CD4-positive, alpha-beta memory T cell (primary cell): ENCODE measurements at regions not wholly inside any gene's neighbourhood (a gene's known extent, or its start where the extent isn't known, plus 50 kb on each side); places are given as distances from the start of the nearest gene placed in this dataset.

Source experiments
- CTCF ChIA-PET: fragments of 350-600 bp; sonication (Branson Sonifier 250); formaldehyde crosslinking; loops from one replicate; lab custom pipeline; 2021; ENCODE audit warnings: inconsistent platforms; ENCODE audit not compliant: partially characterized antibody; lab: Charles Lee
- POLR2A ChIA-PET: fragments of 350-600 bp; sonication (Branson Sonifier 250); formaldehyde crosslinking; loops from one replicate; lab custom pipeline; 2021; ENCODE audit not compliant: partially characterized antibody; lab: Charles Lee
- DNase-seq, 5 donors: peaks; one replicate each; pipeline versions ENCODE4 v3.0.0 to v3.0.0-alpha.2; 2020 to 2022; ENCODE audit warnings: mixed read lengths in 1 of 5
- H3K27ac ChIP-seq: one replicate; pipeline ENCODE4 v1.7.0; 2013; ENCODE audit warnings: low read depth, low read length
- H3K27me3 ChIP-seq: 2 replicates; pipeline ENCODE4 v1.7.0; 2013; ENCODE audit warnings: mild to moderate bottlenecking, low read length, moderate library complexity; ENCODE audit not compliant: insufficient read depth
- H3K36me3 ChIP-seq: 2 replicates; pipeline ENCODE4 v1.7.0; 2013; ENCODE audit warnings: mild to moderate bottlenecking, low read length, moderate library complexity; ENCODE audit not compliant: insufficient read depth
- H3K4me1 ChIP-seq: 2 replicates; pipeline ENCODE4 v1.7.0; 2013; ENCODE audit warnings: mild to moderate bottlenecking, low read length, moderate library complexity; ENCODE audit not compliant: insufficient read depth
- H3K4me3 ChIP-seq, 2 donors: one replicate each; pipeline ENCODE4 v1.7.0; 2013; ENCODE audit warnings: low read length in 2 of 2, mild to moderate bottlenecking in 1 of 2
- H3K9me3 ChIP-seq, 2 donors: one replicate each; pipeline ENCODE4 v1.7.0; 2013; ENCODE audit warnings: low read length in 2 of 2, control low read depth in 1 of 2; ENCODE audit not compliant: control insufficient read depth in 1 of 2
- H3K27ac Mint-ChIP-seq, 7 donors: one replicate each; pipeline ENCODE4 v1.8.0; 2020 to 2021; ENCODE audit warnings: mixed read lengths in 7 of 7, mild to moderate bottlenecking in 6 of 7, inconsistent platforms in 3 of 7, moderate library complexity in 3 of 7
- H3K27me3 Mint-ChIP-seq, 2 donors: one replicate each; pipeline ENCODE4 v1.8.0; 2020 to 2021; ENCODE audit warnings: mixed read lengths in 2 of 2
- H3K36me3 Mint-ChIP-seq, 2 donors: one replicate each; pipeline ENCODE4 v1.8.0; 2020 to 2021; ENCODE audit warnings: mixed read lengths in 2 of 2, inconsistent platforms in 1 of 2, mild to moderate bottlenecking in 1 of 2
- H3K4me1 Mint-ChIP-seq, 4 donors: one replicate each; pipeline ENCODE4 v1.8.0; 2020 to 2021; ENCODE audit warnings: mixed read lengths in 4 of 4, mild to moderate bottlenecking in 1 of 4
- H3K4me3 Mint-ChIP-seq, 8 donors: one replicate each; pipeline ENCODE4 v1.8.0; 2020 to 2021; ENCODE audit warnings: mixed read lengths in 8 of 8, mild to moderate bottlenecking in 7 of 8, moderate library complexity in 6 of 8, inconsistent platforms in 3 of 8
- H3K9me3 Mint-ChIP-seq, 8 donors: one replicate each; pipeline ENCODE4 v1.8.0; 2020 to 2021; ENCODE audit warnings: mixed read lengths in 8 of 8, mild to moderate bottlenecking in 5 of 8, inconsistent platforms in 3 of 8, moderate library complexity in 1 of 8
- intact Hi-C: fragments of 100-400 bp; cut with micrococcal nuclease; formaldehyde crosslinking; loops from one replicate; pipeline ENCODE4 v1.15.1; 2023

DNA sequence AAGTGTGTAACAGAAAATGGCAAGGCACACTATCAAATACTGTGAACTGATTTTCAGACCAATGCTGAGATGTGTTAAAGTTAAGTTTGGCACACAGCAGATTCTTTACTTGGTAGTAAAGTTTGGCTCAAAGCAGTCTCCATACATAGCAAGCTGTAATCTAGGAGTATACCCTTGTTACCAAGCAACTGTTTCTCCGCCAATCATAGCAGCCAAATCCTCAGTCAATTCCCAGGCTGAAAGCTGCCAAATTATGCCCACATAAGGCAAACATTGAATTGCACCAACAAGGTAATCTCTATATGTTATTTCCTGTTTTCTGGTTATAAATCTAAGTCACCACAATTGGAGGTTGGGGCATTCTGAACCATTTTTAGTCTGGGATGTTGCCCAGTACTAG lies 345.7 kb downstream of the DEPDC1B start:
- H3K27ac Mint-ChIP-seq, result no peak overlapping the region
- DNase-seq, result no peak
- Histone ChIP-seq H3K9me3 (no peaks in the 10 kb centered on the region), H3K4me3 (no peak overlapping the region), H3K36me3 (no peaks in the 10 kb centered on the region), H3K4me1 (no peaks in the 10 kb centered on the region), H3K27me3 (peaks cover 4% of the 10 kb centered on the region), H3K27ac (no peak overlapping the region)
- intact Hi-C loops, result no loop called here
- no peaks in the 10 kb centered on the region for H3K27me3 Mint-ChIP-seq
- no peaks in the 10 kb centered on the region for H3K4me1 Mint-ChIP-seq
- POLR2A ChIA-PET, result no interaction called here
- CTCF ChIA-PET, result no interaction called here
- no peaks in the 10 kb centered on the region for H3K36me3 Mint-ChIP-seq
- H3K4me3 Mint-ChIP-seq, result no peak overlapping the region
- H3K9me3 Mint-ChIP-seq, result peaks cover 0 to 5% (median 0%) of the 10 kb centered on the region in 8 donors

GRCh38 chr5:60352992-60353599 lies 346.9 kb downstream of the DEPDC1B start:
- H3K4me3 ChIP-seq, result no peak overlapping the region
- Mint-ChIP-seq H3K36me3 (no peaks in the 10 kb centered on the region), H3K4me3 (no peak overlapping the region), H3K9me3 (peaks cover 0 to 5% (median 0%) of the 10 kb centered on the region in 8 donors), H3K27me3 (no peaks in the 10 kb centered on the region), H3K4me1 (no peaks in the 10 kb centered on the region), H3K27ac (no peak overlapping the region)
- no peak overlapping the region for H3K27ac ChIP-seq
- no peaks in the 10 kb centered on the region for H3K9me3 ChIP-seq
- intact Hi-C loops, result no loop called here
- no peaks in the 10 kb centered on the region for H3K36me3 ChIP-seq
- no peaks in the 10 kb centered on the region for H3K4me1 ChIP-seq
- DNase-seq, result no peak
- H3K27me3 ChIP-seq, result peaks cover 4% of the 10 kb centered on the region
- CTCF ChIA-PET, result no interaction called here
- POLR2A ChIA-PET, result no interaction called here

GRCh38 chr5:60350794-60351193 lies 349.2 kb downstream of the DEPDC1B start:
- H3K4me1 Mint-ChIP-seq, result no peaks in the 10 kb centered on the region
- Histone ChIP-seq H3K27me3 (peaks cover 4% of the 10 kb centered on the region), H3K4me3 (no peak overlapping the region), H3K4me1 (no peaks in the 10 kb centered on the region), H3K36me3 (no peaks in the 10 kb centered on the region), H3K9me3 (no peaks in the 10 kb centered on the region), H3K27ac (no peak overlapping the region)
- DNase-seq, result no peak
- intact Hi-C loops, result no loop called here
- no peak overlapping the region for H3K4me3 Mint-ChIP-seq
- no peaks in the 10 kb centered on the region for H3K36me3 Mint-ChIP-seq
- H3K9me3 Mint-ChIP-seq, result peaks cover 0 to 5% (median under 1%) of the 10 kb centered on the region in 8 donors
- POLR2A ChIA-PET, result no interaction called here
- CTCF ChIA-PET, result no interaction called here
- no peak overlapping the region for H3K27ac Mint-ChIP-seq
- no peaks in the 10 kb centered on the region for H3K27me3 Mint-ChIP-seq

GRCh38 chr5:60349891-60350415 lies 350.0 kb downstream of the DEPDC1B start:
- Mint-ChIP-seq H3K27me3 (no peaks in the 10 kb centered on the region), H3K9me3 (peaks cover 0 to 5% (median under 1%) of the 10 kb centered on the region in 8 donors), H3K4me1 (no peaks in the 10 kb centered on the region), H3K27ac (no peak overlapping the region), H3K4me3 (no peak overlapping the region), H3K36me3 (no peaks in the 10 kb centered on the region)
- Histone ChIP-seq H3K27me3 (peaks cover 4% of the 10 kb centered on the region), H3K4me1 (no peaks in the 10 kb centered on the region), H3K27ac (no peak overlapping the region), H3K4me3 (no peak overlapping the region), H3K9me3 (no peaks in the 10 kb centered on the region), H3K36me3 (no peaks in the 10 kb centered on the region)
- POLR2A ChIA-PET, result no interaction called here
- intact Hi-C loops, result no loop called here
- no peak for DNase-seq
- CTCF ChIA-PET, result no interaction called here

GRCh38 chr5:60346393-60346792 lies 353.6 kb downstream of the DEPDC1B start:
- Histone ChIP-seq H3K27me3 (no peaks in the 10 kb centered on the region), H3K27ac (no peak overlapping the region), H3K36me3 (no peaks in the 10 kb centered on the region), H3K9me3 (no peaks in the 10 kb centered on the region), H3K4me1 (no peaks in the 10 kb centered on the region), H3K4me3 (no peak overlapping the region)
- no peaks in the 10 kb centered on the region for H3K4me1 Mint-ChIP-seq
- H3K27me3 Mint-ChIP-seq, result no peaks in the 10 kb centered on the region
- ChIA-PET CTCF (no interaction called here), POLR2A (no interaction called here)
- no peak overlapping the region for H3K4me3 Mint-ChIP-seq
- H3K36me3 Mint-ChIP-seq, result no peaks in the 10 kb centered on the region
- no peak for DNase-seq
- H3K9me3 Mint-ChIP-seq, result peaks cover 0 to 7% (median 0%) of the 10 kb centered on the region in 8 donors
- intact Hi-C loops, result no loop called here
- no peak overlapping the region for H3K27ac Mint-ChIP-seq

DNA sequence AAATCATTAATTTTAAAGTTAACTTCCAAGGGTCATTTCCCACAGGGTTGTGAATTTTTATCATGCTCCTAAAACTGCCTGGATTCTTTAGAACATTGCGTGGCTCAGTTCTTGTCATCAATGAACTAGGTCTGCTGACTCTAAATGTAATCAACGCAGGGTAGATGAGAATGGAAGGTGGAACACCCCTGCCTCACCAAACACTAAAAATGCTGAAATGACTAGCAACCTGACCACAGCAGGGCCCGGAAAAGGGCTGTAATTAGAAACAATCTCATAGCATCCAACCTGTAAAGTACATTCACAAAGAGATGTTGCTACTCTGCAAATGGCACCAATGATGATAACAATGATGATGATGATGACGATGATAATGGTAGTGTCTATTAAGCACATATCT lies 356.9 kb downstream of the DEPDC1B start:
- Mint-ChIP-seq H3K9me3 (peaks cover 0 to 7% (median 0%) of the 10 kb centered on the region in 8 donors), H3K36me3 (no peaks in the 10 kb centered on the region), H3K27ac (no peak overlapping the region), H3K4me1 (no peaks in the 10 kb centered on the region), H3K4me3 (no peak overlapping the region), H3K27me3 (no peaks in the 10 kb centered on the region)
- intact Hi-C loops, result no loop called here
- Histone ChIP-seq H3K27ac (no peak overlapping the region), H3K4me1 (no peaks in the 10 kb centered on the region), H3K4me3 (no peak overlapping the region), H3K9me3 (no peaks in the 10 kb centered on the region), H3K27me3 (no peaks in the 10 kb centered on the region), H3K36me3 (no peaks in the 10 kb centered on the region)
- POLR2A ChIA-PET, result no interaction called here
- no peak for DNase-seq
- CTCF ChIA-PET, result no interaction called here

DNA sequence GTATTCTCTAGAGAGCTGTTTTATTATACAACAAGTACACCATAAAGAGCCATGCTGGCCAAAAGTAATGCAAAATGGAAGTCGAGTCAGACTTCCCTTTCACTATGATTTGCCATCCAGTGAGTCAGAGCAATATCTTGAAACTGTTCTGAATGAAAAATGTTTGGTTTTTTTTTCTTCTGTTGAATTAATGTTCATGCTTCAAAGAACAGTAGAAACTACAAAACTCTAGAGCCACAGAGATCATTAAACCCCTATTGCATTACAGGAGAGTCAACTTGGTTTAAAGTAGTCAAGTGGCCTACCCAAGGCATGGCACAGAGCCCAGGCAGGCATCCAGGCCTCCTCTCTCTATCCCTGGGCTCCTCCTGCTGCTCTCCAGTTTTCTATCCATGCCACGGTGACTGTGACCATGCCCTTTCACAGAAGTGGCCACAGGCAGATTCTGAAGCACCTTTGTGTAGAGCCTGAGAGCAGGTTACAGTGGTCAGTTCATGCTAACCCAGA lies 358.9 kb downstream of the DEPDC1B start:
- Mint-ChIP-seq H3K27me3 (no peaks in the 10 kb centered on the region), H3K36me3 (no peaks in the 10 kb centered on the region), H3K9me3 (peaks cover 0 to 4% (median 0%) of the 10 kb centered on the region in 8 donors), H3K27ac (no peak overlapping the region), H3K4me3 (no peak overlapping the region), H3K4me1 (no peaks in the 10 kb centered on the region)
- ChIA-PET POLR2A (no interaction called here), CTCF (no interaction called here)
- no peaks in the 10 kb centered on the region for H3K9me3 ChIP-seq
- DNase-seq, result no peak
- intact Hi-C loops, result no loop called here
- no peaks in the 10 kb centered on the region for H3K27me3 ChIP-seq
- H3K4me1 ChIP-seq, result no peaks in the 10 kb centered on the region
- no peaks in the 10 kb centered on the region for H3K36me3 ChIP-seq
- no peak overlapping the region for H3K27ac ChIP-seq
- no peak overlapping the region for H3K4me3 ChIP-seq
